Astrocyte of the cerebellum (primary cell): ENCODE measurements at regions not wholly inside any gene's neighbourhood (a gene's known extent, or its start where the extent isn't known, plus 50 kb on each side); places are given as distances from the start of the nearest gene placed in this dataset.

Source experiments
- DNase-seq: peaks from one replicate; pipeline ENCODE4 v3.0.0-alpha.2; 2011; ENCODE audit warnings: low read depth
- H3K4me3 ChIP-seq: 2 replicates; pipeline ENCODE4 v1.5.1; 2011; ENCODE audit warnings: mild to moderate bottlenecking, low read depth, low read length, moderate library complexity
- CTCF ChIP-seq: IDR thresholded peaks from 2 replicates; pipeline ENCODE4 v1.5.1; 2012; ENCODE audit warnings: low read length, low read depth, moderate library complexity, mild to moderate bottlenecking; ENCODE audit errors: missing control alignments
- in situ Hi-C: cut with HindIII; loops from 2 replicates; pipeline ENCODE4 v1.10.0; 2017; ENCODE audit warnings: low sequenced_read_pairs

- H3K4me3 ChIP-seq, result no peak overlapping the region
- no peak for TF ChIP-seq CTCF
- in situ Hi-C loops, result no loop called here
Measured at GRCh38 chr18:38028946-38029345, 463.3 kb upstream of the CELF4 start.

GRCh38 chr18:38025433-38026038, 459.9 kb upstream of the CELF4 start:
- no peak overlapping the region for H3K4me3 ChIP-seq
- in situ Hi-C loops, result no loop called here
- peak; percentile 18 for DNase-seq
- TF ChIP-seq CTCF, result no peak

More at GRCh38 chr18:38028946-38029345, 463.3 kb upstream of the CELF4 start:
- no peak for DNase-seq

GRCh38 chr18:38023871-38024270, 458.3 kb upstream of the CELF4 start:
- no peak for TF ChIP-seq CTCF
- no peak for DNase-seq
- in situ Hi-C loops, result no loop called here
- H3K4me3 ChIP-seq, result no peak overlapping the region

GRCh38 chr18:38022234-38022633, 456.6 kb upstream of the CELF4 start:
- in situ Hi-C loops, result no loop called here
- TF ChIP-seq CTCF, result no peak
- no peak overlapping the region for H3K4me3 ChIP-seq
- no peak for DNase-seq

- TF ChIP-seq CTCF, result no peak
- DNase-seq, result no peak
- no peak overlapping the region for H3K4me3 ChIP-seq
- in situ Hi-C loops, result no loop called here
Measured at GRCh38 chr18:38019292-38019691, 453.7 kb upstream of the CELF4 start.

- in situ Hi-C loops, result no loop called here
- TF ChIP-seq CTCF, result no peak
- H3K4me3 ChIP-seq, result no peak overlapping the region
- no peak for DNase-seq
Measured at GRCh38 chr18:38010971-38011857, 445.6 kb upstream of the CELF4 start.
